ENCODE measurements at regions not wholly inside any gene's neighbourhood (a gene's known extent, or its start where the extent isn't known, plus 50 kb on each side); places are given as distances from the start of the nearest gene placed in this dataset.

- DNase-seq = no peak
These were observed 50.0 kb upstream of the TRPM1 start for GRCh38 chr15:31151301-31152233.

- no peak for DNase-seq
These were observed 52.0 kb upstream of the TRPM1 start for GRCh38 chr15:31153531-31153930.

- DNase-seq = no peak
These were observed 53.6 kb upstream of the TRPM1 start for GRCh38 chr15:31155151-31155550.

GRCh38 chr15:31156226-31156625 lies 54.7 kb upstream of the TRPM1 start:
- no peak for DNase-seq

GRCh38 chr15:31156808-31157207 lies 55.3 kb upstream of the TRPM1 start:
- no peak for DNase-seq

- no peak for DNase-seq
These were observed 56.1 kb upstream of the TRPM1 start for GRCh38 chr15:31157644-31158069.

- no peak for DNase-seq
These were observed 57.5 kb upstream of the TRPM1 start for GRCh38 chr15:31158858-31159569.

GRCh38 chr15:31159837-31160236 lies 58.3 kb upstream of the TRPM1 start:
- no peak for DNase-seq

- no peak for DNase-seq
These were observed 58.8 kb upstream of the TRPM1 start for GRCh38 chr15:31160297-31160696.

GRCh38 chr15:31160740-31161495 lies 59.4 kb upstream of the TRPM1 start:
- no peak for DNase-seq

GRCh38 chr15:31161951-31162350 lies 60.4 kb upstream of the TRPM1 start:
- DNase-seq = no peak

- no peak for DNase-seq
These were observed 61.4 kb upstream of the TRPM1 start for GRCh38 chr15:31162721-31163510.

GRCh38 chr15:31163769-31164572 lies 62.4 kb upstream of the TRPM1 start:
- no peak for DNase-seq

GRCh38 chr15:31164573-31164912 lies 63.0 kb upstream of the TRPM1 start:
- no peak for DNase-seq

- DNase-seq = no peak
These were observed 68.0 kb upstream of the TRPM1 start for GRCh38 chr15:31169558-31169957.

- no peak for DNase-seq
These were observed 70.2 kb upstream of the TRPM1 start for GRCh38 chr15:31171731-31172130.

GRCh38 chr15:31172606-31173005 lies 71.1 kb upstream of the TRPM1 start:
- DNase-seq = no peak

- DNase-seq = no peak
These were observed 72.4 kb upstream of the TRPM1 start for GRCh38 chr15:31173790-31174450.

- DNase-seq = no peak
These were observed 74.0 kb upstream of the TRPM1 start for GRCh38 chr15:31175484-31175883.

- no peak for DNase-seq
These were observed 76.4 kb upstream of the TRPM1 start for GRCh38 chr15:31177951-31178350.

- DNase-seq = no peak
These were observed 77.2 kb upstream of the TRPM1 start for GRCh38 chr15:31178705-31179104.

Measured in DMS153 (cell line).